Suprapubic skin (tissue), 4 donors: ENCODE measurements at regions not wholly inside any gene's neighbourhood (a gene's known extent, or its start where the extent isn't known, plus 50 kb on each side); places are given as distances from the start of the nearest gene placed in this dataset.

Source experiments
- CTCF ChIP-seq, 2 donors: fragments of 200-600 bp in 1 of 2; fragments of 450-650 bp in 1 of 2; sonication (generic) in 1 of 2; IDR thresholded peaks; one replicate each; pipeline ENCODE4 v1.5.1; 2016 to 2019; ENCODE audit warnings: antibody characterized with exemption in 2 of 2, mild to moderate bottlenecking in 1 of 2, moderate library complexity in 1 of 2
- EP300 ChIP-seq: sonication (generic); formaldehyde crosslinking; IDR thresholded peaks from one replicate; pipeline ENCODE4 v1.6.1; 2017; ENCODE audit warnings: antibody characterized with exemption
- POLR2A ChIP-seq, 2 donors: fragments of 450-650 bp; IDR thresholded peaks; one replicate each; pipeline ENCODE4 v1.6.1; 2017; ENCODE audit warnings: antibody characterized with exemption in 2 of 2, mild to moderate bottlenecking in 2 of 2, moderate library complexity in 2 of 2
- POLR2AphosphoS5 ChIP-seq, 3 donors: sonication (generic); formaldehyde crosslinking; IDR thresholded peaks; one replicate each; pipeline ENCODE4 v1.6.1; 2017; ENCODE audit warnings: antibody characterized with exemption in 3 of 3

DNA sequence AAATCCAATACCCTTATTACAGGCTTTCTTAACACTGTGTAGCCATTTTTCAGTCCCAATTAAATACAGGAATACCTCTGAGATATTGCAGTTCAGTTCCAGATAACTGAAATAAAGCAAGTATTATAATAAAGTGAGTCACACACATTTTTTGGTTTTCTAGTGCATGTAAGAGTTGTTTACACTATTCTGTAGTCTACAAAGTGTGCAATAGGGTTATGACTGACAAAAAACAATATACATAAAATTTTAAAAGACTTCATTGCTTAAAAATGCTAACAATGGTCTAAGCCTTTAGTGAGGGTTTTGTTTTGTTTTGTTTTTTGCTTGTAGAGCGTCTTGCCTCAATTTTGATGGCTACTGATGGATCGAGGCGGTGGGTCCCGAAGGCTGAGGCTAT is 434.4 kb upstream of the NBEA start:
- TF ChIP-seq CTCF (IDR thresholded peaks at IDR 0.05) (no peak), POLR2AphosphoS5 (IDR thresholded peaks at IDR 0.05) (no peak), POLR2A (IDR thresholded peaks at IDR 0.05) (no peak), EP300 (no peak)
